HG02884 (cell line): ENCODE measurements at regions not wholly inside any gene's neighbourhood (a gene's known extent, or its start where the extent isn't known, plus 50 kb on each side); places are given as distances from the start of the nearest gene placed in this dataset.
"Not testable (repeated sequence)": the region's sequence is repeated elsewhere in the genome, so short reads cannot be mapped to it uniquely, and the experiment has no call there.

ENCODE experiments used
- ATAC-seq: cut with Tn5 transposase; IDR thresholded peaks from one replicate; pipeline ENCODE4 v1.9.1; 2021; ENCODE audit warnings: mild to moderate bottlenecking, moderate library complexity; ENCODE audit not compliant: unreplicated experiment

DNA sequence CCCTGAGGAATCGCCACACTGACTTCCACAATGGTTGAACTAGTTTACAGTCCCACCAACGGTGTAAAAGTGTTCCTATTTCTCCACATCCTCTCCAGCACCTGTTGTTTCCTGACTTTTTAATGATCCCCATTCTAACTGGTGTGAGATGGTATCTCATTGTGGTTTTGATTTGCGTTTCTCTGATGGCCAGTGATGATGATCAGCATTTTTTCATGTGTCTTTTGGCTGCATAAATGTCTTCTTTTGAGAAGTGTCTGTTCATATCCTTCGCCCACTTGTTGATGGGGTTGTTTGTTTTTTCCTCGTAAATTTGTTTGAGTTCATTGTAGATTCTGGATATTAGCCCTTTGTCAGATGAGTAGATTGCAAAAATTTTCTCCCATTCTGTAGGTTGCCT lies 223.5 kb downstream of the MAF start:
- not testable (repeated sequence) for ATAC-seq

DNA sequence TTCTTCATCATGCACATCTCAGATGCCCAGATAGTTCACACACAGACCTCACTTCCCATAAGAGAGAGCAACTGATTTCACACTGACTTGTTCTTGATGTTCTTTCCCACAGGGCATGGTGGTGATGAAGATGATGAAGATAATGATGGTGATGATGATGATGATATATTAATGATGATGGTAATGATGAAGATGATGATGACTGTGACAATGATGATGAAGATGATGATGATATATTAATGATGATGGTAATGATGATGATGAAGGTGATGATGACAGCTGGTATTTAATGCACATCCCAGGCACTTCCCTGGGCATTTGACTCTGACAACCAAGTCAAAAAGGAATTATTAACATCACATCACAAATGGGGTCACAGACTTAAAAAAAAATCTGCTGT lies 225.2 kb downstream of the MAF start:
- no peak for ATAC-seq

DNA sequence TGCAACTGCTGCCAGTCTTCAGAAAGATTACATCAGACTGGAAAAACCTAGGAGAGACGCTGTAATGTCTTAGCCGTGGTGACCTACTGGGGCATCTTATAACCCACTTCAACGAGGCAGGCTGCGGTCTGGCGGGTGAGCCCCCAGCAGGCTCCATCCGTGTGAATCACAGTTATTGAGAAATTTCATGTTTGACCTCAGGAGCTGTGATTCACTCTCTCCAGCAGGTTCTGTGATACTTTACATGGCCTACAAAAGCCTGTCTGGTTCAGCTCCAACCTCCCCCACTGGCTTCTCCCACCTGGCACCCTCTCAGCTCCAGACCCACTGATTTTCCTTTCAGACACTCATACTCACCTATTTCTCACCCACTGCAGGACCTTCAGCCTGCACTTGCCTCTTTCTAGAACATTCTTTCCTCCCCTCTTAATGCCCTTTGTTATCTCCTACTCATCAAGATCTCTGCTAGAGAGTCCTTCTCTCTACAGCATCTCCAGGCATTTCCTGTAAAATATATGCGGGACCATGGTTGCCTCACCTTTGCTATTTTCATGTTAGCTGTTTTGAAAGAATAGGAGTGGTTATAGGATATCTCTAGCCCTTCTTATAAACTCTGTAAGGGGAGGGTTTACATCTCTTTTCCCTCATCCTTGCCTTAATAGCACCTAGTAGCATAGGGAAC lies 227.9 kb downstream of the MAF start:
- no peak for ATAC-seq

DNA sequence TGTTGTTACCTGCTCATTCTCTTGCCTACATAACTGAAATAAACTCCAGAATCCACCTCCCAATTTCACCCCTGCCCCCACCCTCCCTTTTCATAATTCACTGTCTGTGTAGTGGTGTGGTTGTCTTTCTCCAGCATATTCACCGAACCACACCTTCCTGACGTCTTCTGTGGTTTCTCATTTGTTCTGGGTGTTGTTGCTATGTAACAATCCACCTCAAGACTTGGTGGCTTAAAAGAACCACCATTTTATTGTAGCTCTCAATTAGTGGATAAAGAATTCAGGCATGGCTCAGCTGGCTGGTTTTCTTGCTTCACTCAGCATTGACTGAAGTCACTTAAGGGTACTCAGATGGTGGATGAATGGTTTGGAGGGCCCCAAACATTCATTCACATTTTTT lies 229.8 kb downstream of the MAF start:
- ATAC-seq, result no peak

DNA sequence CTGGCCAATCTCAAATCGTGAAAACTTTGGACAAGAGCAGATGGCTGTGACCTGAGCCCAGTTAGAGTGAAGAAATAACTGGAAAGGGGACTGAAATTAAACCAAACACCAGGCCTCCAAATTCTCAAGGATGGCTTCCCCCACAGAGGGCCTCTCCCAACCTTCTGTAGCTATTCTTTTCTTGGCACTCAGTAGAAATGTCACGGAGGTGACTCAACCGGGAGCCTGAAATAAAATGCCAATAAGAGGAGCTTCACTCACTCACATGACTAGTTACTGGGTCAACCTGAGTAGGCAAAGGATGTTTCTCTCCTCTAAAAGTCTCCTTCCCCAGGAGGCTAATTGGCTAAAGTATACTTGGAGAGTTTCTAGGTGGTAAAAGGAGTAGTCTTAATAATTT lies 230.7 kb downstream of the MAF start:
- ATAC-seq, result no peak

DNA sequence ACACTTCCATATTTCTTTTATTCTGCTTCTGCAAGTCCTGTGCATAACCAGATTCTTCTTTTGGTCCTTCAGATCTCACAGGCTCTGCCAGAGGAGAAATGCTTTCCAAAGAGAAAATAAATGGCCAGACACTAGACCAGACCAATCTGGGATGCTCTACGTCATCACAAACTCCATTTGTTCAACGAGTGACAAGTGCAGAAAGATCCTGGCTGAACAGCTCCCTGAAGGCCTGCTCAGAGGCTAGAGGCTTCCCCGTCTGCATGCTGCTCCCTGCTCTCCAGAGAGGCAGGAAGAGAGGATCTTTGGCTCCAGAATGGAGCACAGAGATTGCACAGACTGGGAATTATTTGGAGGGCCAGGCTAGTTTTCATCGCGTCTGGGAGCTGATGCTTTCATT lies 232.7 kb downstream of the MAF start:
- no peak for ATAC-seq

DNA sequence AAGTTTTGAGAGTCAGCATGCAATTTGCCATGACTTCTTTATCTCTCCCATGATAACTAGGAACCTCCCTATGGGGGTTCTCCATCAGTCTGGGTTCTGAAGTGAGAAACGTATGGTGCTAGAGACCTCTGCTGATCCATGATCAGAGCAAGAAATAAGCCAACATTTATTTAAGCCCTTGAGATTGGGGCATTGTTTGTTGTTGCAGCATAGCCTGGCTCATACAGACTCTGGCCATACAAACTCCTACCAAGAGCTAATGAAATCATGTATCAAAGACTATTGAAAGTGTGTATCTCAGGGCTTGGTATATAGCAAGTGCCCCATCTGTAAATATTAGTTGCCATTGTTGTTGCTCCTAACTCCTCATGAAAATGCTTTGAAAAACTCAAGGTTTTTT lies 233.9 kb downstream of the MAF start:
- no peak for ATAC-seq

DNA sequence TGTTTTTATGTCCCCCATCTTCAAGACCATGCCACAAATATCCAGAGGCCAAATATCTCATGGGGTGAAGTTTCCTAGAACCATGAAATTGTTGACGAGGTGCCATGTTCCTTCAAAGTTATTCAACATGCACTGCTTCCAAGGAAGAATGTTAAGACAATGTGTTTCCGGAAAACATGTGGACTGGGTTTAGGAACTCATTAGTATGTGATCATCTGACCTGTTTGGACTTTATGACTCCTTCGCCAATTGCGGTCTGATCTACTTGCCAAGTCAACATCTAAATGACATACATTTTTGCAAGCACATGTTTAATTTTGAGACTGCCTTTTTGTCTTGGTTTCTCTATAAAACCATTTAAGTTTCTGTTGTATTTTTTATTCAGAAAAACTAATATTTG lies 234.8 kb downstream of the MAF start:
- ATAC-seq, result no peak

DNA sequence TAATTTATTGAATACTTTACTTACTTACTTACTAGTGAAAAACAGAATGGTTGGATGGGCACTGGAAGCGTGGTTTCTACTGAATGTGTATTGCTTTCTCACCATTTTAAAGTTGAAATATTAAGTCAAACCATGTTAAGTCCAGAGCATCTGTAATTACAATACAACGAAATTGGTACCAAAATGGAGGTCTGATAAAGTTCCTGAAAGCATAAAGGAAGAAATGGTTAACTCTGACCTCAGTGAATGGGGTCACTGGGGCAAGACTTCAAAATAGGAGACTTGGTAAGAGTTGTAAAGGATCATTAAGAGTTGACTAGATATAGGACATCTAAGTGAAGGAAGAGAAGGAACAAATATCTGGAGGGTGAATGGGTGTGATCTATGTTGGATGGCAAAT lies 237.1 kb downstream of the MAF start:
- ATAC-seq, result no peak

DNA sequence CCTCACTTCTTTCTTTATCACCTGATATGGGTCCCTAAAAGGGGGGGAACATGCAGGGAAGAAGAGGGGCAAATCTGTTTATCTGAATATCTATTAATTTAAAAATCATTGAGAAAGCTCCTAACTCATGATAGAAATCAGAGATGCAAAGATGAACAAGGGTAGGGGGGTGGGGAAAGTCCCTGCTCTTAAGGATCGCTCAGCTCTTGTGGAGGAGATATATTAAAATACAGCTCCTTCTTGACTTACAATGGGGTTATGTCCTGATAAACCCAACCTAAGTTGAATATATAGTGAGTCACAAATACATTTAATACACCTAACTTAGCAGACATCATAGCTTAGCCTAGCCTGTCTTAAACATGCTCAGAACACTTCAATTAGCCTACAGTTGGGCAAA lies 237.5 kb downstream of the MAF start:
- ATAC-seq, result no peak

DNA sequence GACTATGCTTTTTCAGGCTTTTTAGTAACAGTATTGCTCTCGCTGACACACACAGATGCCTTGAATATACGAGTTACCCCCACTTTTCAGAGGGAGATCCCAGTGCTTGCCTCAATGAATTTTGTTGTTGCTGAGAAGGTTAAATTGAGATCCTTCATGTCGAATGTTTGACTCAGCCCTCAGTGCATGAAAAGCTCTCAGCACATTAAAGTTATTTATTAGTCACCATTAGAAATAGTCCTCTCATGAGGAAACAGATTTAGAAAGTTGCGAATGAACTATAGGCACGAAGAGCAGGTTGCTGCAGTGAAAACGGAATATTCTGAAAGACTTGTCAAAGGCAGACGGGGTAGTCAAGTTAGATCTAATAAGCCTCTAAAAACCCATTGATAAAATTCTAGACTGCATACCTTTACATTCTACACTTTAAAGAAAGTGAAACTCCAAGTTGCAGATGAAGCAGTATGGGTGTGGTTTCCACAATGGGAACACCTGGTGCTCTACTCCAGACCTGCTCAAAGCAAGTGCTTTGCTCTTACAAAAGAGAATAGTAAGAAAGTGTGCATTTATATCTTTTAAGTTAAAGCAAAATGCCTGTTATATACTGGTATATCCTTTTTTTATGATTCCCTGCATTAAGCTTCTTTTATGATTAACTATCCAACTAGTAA lies 238.1 kb downstream of the MAF start:
- ATAC-seq, result no peak

DNA sequence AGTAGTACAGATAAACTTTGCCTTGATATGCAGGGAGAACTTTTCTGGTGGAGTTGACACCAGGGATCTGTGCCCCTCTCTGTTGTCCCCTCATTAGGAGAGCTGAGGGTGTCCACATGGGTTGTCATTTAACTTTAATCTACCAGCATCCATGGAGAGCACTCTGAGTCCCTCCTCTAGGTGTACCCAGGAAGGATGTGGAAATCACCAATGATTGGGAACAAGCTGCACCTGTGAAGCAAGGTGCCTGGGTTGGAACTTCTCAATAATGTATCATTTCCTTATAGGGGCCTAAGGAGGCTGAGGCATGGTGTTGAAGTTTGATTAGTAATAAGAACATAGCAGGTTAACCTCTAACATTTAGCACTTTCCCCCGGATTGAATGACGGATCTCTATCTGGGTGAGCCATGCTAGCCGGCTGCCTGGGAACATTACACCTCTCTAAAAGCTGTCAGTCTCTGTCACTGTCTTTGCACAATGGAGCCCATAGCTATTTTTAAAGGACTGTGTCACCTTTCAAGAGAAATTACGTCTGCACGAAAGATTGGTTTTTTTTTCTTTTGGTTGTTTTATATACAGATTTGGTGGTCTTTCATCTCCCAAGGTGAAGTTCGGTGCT lies 239.3 kb downstream of the MAF start:
- no peak for ATAC-seq

DNA sequence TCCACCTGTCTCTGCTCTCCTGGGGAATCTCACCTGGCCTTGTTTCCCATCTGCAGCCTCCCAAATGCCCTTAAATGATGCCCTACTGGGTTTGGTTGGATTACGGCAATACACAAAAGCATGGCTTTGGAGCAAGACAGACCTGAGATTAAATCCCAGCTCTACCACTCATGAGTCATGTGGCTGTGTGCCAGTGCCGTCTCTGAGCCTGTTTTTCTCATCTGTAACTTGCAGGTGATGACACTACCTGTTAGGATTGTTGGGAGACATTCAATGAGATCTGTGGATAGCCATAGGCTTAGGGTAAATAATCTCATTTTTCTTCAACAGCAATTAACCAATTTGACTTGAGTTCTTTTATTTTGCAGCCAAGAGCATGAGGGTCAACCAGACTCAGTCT lies 240.3 kb downstream of the MAF start:
- ATAC-seq, result no peak

DNA sequence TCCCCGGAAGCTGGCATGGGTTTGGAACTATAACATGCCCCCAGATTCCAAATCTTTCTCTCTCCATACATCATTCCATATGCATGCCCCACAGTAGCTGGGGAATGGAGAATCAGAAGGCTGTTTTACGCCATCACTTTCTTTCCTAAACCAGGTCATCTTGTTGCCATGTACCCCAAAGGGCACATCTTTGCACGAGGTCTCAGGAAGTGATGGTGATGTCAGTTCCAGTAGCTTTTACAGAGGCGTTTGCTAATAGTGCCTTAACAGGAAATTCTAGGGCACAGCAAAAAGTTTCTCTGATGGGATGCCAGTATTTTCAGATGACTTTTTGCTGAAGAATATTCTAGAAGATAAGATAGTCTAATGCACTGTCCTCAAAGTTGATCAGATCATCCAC lies 241.5 kb downstream of the MAF start:
- ATAC-seq, result no peak

DNA sequence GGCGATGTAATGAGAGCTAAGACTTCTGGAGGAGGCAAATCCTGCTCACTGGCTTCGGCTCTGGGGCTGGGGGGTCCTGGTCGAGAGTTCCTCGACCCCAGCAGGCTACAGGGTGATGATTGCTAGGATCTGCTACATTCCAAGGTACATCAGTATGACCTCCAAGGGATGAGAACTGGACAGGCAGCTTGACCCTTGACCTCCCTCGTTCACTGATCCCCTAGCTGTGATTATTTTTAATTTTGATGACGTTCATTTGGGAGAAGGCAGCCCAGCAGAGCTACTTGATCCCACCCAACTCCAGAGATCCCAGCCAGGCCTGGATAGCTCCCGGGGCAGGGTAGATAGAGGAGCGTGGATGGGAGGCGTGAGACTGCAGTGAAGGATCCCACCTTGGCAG lies 242.3 kb downstream of the MAF start:
- ATAC-seq, result no peak

DNA sequence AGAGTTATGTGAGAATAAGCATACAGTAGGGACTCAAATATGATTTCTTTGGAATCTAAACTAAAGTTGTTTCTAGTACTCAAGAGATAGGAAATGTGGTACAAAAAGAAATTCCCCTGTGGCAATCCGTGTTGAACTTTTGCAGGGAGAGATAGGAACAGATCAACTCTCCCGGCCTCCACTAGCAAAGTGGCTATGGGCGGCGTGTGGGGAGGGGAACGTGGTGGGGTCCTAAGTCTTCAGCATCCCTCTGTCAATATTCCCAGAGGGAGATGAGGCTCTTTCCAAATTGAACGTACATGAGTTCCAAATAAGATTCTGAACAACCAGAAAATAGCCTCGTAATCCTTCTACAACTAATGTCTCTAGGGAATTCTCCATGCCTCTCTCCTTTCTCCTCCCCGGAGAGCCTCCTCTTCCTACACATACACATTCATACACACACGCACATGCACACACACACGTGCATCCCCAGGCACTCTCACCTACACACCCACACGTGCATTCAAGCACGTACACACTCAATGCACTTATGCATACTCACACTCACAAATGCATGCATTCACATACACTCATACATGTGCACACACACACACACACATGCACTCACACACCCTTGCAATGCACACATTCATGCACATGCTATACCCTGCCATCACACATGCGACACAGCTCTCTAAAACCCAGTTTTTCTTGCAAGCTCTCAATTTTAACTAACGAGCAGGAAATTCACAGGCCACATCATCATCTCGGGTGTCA lies 244.8 kb downstream of the MAF start:
- no peak for ATAC-seq

DNA sequence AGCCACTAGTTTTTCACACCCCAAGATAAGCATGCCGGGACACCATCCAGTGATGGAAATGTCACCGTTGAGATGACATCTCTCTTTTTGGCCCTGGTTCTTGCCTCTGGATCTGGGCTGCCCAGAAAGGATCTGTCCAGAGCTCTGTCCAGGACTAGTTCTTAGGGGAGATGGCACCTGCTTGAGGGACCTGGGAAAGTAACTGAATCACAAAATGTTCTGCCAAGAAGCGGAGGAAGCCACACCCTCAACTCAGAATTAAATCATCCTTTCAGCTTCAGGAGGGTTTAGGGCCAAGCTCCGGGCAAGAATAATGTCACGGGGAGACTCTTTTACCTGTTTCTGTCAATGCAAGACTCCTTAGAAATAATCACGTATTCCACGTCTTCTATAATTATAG lies 248.6 kb downstream of the MAF start:
- no peak for ATAC-seq

DNA sequence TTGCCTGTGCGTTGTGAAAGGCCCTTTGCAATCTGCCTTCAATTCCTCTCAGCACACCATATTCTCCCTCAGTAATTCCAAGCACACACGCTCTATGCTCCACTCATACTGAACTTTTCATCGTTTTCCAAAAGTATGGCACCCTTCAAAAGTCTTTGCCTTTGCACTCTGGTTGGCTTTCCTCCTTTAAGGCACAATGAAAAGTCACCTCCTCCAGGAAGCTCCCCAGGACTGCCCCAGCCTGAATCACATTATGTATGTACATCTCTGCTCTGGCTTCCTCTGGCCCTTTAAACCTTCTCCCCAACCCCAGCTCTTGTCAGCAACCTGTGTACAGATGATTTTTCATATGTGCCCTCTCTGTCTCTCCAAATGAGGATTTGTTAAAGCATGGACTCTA lies 250.7 kb downstream of the MAF start:
- no peak for ATAC-seq

DNA sequence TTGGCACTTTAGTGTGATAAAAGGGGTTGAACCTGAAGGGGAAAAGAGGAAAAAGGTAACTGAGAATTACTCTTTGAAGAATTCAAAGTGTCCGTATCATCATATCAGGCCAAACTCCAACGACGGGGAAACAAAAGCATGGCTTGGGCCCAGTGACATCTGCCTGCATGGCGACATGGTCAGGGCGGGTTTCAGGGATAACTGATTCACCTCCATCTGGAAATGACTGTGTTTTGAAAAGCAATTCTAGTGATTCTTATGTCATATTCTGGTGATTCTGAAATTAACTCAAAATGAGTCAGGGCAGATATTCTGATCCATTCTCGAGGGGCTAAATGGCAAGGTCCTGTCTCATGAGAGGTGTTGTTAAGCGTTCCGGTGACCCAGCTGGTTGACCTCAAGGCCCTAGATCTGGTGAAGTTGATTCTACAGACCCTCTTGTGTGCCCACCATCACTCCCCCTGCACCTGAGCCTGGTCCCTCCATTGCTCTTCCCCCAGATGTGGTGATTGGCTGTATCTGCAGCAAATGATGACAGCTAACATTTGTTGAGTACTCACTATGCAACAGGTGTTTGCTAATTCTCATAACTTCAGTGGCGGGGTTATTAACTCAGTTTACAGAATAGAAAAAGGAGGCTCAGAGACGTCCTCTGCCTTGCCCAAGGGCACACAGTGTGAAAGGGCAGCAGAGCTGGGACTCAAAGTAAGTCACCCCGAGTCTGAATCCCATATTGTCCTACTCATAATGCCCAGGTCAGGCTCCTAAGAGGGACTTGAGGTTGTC lies 251.8 kb downstream of the MAF start:
- ATAC-seq, result no peak

DNA sequence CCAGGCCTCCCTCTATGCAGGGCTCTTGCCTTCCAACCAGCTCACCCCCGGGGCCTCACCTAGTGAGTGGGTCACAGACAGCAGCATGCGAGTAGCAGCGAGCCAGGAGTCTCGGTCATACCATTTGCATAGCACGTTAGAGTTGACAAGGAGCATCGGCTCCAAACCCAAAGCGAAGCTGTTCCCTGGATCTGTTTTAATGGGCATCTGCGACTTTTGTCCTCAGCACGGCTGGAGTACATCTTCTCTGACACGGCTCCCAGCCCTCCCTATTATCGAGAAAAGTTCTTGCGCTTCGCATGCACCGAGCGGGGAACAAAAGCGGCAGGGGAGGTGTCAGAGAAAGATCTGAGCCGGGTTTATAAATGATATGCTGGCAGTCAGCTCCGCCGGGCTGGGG lies 253.3 kb downstream of the MAF start:
- no peak for ATAC-seq

DNA sequence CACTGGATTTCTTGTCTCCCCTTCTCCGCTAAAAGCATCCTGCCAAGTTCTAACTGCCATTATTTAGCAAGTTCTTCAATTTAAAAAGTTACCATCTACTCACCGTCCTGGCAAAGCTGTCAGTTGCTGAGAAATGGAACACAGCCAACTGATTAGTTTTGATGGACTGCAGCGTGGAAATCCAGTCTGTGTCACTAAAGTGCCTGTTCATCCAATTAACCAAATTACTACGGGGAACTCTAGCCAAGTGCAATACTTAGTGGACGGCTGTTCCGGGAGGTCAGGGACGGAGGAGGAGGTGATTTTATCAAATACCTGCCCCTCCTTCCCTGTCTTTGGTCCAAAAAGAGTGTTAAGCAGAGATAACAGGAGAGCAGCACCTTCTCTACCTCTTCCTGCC lies 260.7 kb downstream of the MAF start:
- ATAC-seq, result no peak
